ENCODE measurements at regions not wholly inside any gene's neighbourhood (a gene's known extent, or its start where the extent isn't known, plus 50 kb on each side); places are given as distances from the start of the nearest gene placed in this dataset.

DNA sequence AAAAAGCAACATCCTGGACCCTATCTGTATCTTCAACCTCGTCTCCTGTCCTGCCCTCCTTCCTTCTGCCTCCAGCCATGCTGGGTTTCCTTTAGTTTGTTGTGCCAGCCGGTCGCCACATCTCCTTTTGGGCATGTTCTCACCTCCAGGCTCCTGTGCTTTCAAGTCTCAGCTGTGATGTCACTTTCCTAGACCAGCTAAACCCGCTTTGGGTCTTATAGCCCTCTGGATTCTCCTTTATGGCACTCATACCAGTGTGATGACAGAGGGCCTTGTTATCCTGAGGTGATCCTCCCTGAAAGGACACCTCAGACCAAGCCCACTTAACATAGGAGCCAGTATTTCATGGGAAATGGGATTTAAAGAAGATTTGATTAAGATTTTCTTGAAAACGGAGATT lies 108.6 kb downstream of the EMX2 start (continued):
- TF ChIP-seq, protein P1, sequence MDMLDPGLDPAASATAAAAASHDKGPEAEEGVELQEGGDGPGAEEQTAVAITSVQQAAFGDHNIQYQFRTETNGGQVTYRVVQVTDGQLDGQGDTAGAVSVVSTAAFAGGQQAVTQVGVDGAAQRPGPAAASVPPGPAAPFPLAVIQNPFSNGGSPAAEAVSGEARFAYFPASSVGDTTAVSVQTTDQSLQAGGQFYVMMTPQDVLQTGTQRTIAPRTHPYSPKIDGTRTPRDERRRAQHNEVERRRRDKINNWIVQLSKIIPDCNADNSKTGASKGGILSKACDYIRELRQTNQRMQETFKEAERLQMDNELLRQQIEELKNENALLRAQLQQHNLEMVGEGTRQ (IDR thresholded peaks at IDR 0.05; ENCODE audit: low read length), result no peak
- TF ChIP-seq HDAC6 (IDR thresholded peaks at IDR 0.05; ENCODE audit: low read depth, low read length) (no peak), CHD7 (IDR thresholded peaks at IDR 0.05; ENCODE audit: insufficient replicate concordance, low read length) (no peak), SIRT6 (IDR thresholded peaks at IDR 0.05; ENCODE audit: low read length) (no peak)

Data from H1 (cell line).